Activated CD4-positive, alpha-beta T cell treated with anti-CD3 and anti-CD28 coated beads, Interleukin-2, amount 50 U/mL, for 48 hours (primary cell): ENCODE measurements at regions not wholly inside any gene's neighbourhood (a gene's known extent, or its start where the extent isn't known, plus 50 kb on each side); places are given as distances from the start of the nearest gene placed in this dataset.

Experiments used
- DNase-seq, 2 experiments: peaks; one replicate each; pipeline ENCODE4 v3.0.0-alpha.2; 2020

DNA sequence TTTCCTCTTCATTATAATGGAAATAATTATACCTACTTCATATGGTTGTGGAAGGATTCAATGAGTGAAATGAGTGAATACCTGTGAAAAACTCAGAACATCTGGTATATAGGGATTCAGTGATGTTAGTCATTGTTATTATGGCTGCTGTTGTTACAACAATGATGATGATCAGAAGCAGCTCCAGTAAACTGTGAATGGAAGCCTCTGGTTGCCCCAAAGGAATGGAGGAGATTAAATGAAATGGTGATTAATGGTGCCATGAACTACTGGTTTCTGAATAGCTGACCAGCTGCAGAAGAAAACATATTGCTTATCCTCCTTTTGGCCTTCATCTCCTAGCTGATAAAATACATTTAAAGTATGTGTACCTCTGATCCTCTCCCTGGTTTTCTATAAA, 372.0 kb downstream of the ARHGEF28 start:
- no peak for DNase-seq

DNA sequence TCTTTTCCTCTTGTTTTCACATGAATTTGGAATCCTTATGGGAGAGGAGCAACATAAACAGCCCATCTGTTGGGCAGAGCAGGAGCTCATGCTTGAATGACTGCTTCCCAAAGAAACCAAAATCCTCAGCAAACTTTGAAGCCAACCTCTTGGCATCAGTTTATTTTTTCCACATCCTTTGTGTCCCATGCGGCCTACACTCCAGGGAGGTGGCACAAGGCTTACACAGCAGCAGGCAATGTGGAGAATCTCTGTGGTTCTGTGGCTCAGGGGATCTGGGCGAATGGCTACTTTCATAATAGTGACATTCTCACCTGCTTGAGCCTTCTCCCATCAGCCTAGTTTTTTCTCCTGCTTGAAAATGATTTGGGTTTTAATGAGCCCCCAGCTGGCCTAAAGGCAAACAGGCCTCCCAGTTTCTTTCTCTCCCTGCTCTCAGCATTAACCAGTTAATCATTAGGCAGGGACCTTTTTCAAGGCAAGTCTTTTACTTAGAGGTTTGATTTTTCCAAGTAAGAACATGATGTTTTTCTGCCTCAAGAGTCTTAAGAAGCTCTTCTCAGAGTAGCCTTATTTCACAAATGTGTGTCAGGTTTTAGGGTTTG, 370.3 kb downstream of the ARHGEF28 start:
- no peak for DNase-seq

DNA sequence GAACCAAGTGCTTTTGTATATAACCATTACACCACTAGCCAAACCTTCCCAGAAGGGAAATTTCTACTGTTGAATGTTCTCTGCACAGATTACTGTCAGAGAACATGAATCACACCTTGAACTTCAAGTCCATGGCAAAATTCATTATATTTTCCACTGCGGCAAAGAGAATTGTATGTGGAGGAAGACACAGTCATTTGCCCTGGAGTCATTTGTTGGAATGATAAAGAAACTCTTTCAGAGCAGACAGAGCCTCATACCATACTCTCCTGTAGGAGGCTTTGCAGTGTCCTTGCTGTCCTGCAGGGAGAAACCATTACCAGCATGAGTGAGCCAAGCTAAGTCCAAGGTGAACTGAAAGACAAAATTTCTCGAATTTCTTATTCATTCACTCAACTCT, 369.0 kb downstream of the ARHGEF28 start:
- no peak for DNase-seq
